ENCODE measurements at regions not wholly inside any gene's neighbourhood (a gene's known extent, or its start where the extent isn't known, plus 50 kb on each side); places are given as distances from the start of the nearest gene placed in this dataset.

DNA sequence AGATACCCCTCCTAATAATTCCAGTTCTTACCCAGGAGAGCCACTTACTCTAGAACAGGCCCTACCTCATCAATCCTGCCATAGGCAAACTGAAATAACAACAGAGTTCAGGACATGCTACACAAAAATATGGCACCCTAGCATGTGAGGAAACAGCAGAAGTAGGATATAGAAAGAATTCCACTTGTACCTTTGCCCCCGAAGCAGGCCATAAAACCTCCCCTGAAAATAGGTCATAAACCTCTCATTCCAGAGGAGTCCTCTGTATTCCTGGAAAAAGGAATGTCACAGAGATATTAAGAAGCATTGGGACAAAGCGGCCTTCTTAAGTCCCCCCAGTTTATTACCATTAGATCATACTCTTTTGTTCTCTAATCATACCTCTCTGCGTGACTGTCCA lies 504.3 kb upstream of the MARCKS start:
- Histone ChIP-seq H3K4me1 (peaks cover 25% of the 10 kb centered on the region), H3K9me3 (replicated peaks) (no peaks in the 10 kb centered on the region), H3K36me3 (no peaks in the 10 kb centered on the region), H3K4me3 (no peak overlapping the region), H3K27ac (replicated peaks) (no peak overlapping the region), H3K27me3 (ENCODE audit: low read depth) (no peaks in the 10 kb centered on the region)
- intact Hi-C loops (cut with micrococcal nuclease) = no loop called here
- DNase-seq = no peak
- TF ChIP-seq, protein P1, sequence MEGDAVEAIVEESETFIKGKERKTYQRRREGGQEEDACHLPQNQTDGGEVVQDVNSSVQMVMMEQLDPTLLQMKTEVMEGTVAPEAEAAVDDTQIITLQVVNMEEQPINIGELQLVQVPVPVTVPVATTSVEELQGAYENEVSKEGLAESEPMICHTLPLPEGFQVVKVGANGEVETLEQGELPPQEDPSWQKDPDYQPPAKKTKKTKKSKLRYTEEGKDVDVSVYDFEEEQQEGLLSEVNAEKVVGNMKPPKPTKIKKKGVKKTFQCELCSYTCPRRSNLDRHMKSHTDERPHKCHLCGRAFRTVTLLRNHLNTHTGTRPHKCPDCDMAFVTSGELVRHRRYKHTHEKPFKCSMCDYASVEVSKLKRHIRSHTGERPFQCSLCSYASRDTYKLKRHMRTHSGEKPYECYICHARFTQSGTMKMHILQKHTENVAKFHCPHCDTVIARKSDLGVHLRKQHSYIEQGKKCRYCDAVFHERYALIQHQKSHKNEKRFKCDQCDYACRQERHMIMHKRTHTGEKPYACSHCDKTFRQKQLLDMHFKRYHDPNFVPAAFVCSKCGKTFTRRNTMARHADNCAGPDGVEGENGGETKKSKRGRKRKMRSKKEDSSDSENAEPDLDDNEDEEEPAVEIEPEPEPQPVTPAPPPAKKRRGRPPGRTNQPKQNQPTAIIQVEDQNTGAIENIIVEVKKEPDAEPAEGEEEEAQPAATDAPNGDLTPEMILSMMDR (IDR thresholded peaks at IDR 0.05; ENCODE audit: borderline replicate concordance) = no peak

DNA sequence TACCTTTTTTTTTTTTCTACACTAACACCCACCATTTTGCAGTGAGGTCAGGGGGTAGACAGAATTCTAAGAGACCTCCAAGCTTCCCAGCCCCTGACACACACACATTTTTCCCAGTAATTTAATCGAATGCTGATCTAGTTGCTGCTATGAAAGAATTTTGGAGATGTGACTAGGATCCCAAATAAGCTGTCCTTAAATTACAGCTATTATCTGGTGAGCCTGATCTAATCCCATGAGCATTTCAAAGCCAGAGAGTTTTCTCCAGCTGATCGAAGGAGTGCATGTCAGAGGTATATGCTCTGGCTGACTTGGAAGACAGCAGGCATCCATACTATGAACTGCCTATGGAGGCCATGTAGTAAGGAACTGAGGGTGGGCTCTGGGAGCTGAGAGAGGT lies 503.8 kb upstream of the MARCKS start:
- Histone ChIP-seq H3K9me3 (replicated peaks) (no peaks in the 10 kb centered on the region), H3K27ac (replicated peaks) (no peak overlapping the region), H3K4me3 (no peak overlapping the region), H3K36me3 (no peaks in the 10 kb centered on the region), H3K27me3 (ENCODE audit: low read depth) (no peaks in the 10 kb centered on the region), H3K4me1 (peaks cover 25% of the 10 kb centered on the region)
- no peak for DNase-seq
- TF ChIP-seq, protein P1 (IDR thresholded peaks at IDR 0.05; ENCODE audit: borderline replicate concordance) = no peak
- intact Hi-C loops (cut with micrococcal nuclease) = no loop called here

DNA sequence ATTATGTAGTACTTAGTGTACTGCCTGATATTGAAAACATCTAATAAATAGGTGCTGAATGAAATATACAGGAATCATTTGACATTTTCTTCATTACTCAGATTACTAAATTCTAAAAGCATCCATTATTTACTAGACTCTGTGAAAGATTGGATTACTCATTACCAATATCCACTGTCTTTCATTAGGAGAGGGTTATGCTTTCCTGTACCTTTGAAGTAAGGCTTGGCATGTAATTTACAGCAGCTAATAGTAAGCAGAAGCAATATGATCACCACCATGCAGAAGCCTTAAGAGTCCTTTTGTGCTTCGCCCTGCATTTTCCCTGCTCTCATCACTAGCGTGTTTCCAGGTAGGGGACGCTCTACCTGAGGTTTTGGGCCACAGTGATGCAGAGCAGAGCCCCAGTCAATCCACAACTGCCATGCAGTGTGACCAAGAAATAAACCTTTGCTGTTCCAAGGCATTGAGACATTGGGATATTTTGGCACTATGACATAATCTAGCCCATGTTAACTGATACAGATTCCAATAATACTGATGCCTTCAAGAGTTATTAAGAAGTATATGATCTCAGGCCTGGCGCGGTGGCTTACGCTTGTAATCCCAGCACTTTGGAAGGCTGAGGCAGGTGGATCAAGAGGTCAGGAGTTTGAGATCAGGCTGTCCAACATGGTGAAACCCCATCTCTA lies 502.8 kb upstream of the MARCKS start:
- DNase-seq = no peak
- TF ChIP-seq, protein P1 (IDR thresholded peaks at IDR 0.05; ENCODE audit: borderline replicate concordance) = no peak
- intact Hi-C loops (cut with micrococcal nuclease) = no loop called here
- no peak overlapping the region for H3K27ac ChIP-seq (replicated peaks)
- H3K27me3 ChIP-seq (ENCODE audit: low read depth) = no peaks in the 10 kb centered on the region
- peaks cover 26% of the 10 kb centered on the region for H3K4me1 ChIP-seq
- no peaks in the 10 kb centered on the region for H3K36me3 ChIP-seq
- no peaks in the 10 kb centered on the region for H3K9me3 ChIP-seq (replicated peaks)
- H3K4me3 ChIP-seq = no peak overlapping the region

DNA sequence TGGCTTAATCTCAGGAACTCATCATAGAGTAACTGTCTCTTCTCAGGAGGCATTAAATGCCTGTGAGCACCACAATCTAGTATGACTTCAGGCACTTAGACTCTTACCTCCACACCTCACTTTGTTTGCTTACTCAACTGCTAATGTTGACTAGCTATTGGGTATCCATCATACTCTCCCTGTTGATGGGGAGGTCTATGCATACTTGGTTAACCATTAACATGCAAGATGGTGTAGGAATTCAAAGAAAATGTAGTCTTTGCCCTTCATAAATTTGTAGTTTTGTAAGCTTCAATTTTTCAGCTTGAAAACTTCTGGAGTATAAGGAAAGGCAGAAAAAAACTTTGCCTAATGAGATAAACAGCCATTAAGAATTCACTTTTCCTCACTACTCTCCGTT lies 501.0 kb upstream of the MARCKS start:
- Histone ChIP-seq H3K36me3 (no peaks in the 10 kb centered on the region), H3K27me3 (ENCODE audit: low read depth) (no peaks in the 10 kb centered on the region), H3K4me3 (no peak overlapping the region), H3K4me1 (peaks cover 26% of the 10 kb centered on the region), H3K9me3 (replicated peaks) (no peaks in the 10 kb centered on the region), H3K27ac (replicated peaks) (no peak overlapping the region)
- no peak for DNase-seq
- TF ChIP-seq, protein P1 (IDR thresholded peaks at IDR 0.05; ENCODE audit: borderline replicate concordance) = no peak
- intact Hi-C loops (cut with micrococcal nuclease) = no loop called here

DNA sequence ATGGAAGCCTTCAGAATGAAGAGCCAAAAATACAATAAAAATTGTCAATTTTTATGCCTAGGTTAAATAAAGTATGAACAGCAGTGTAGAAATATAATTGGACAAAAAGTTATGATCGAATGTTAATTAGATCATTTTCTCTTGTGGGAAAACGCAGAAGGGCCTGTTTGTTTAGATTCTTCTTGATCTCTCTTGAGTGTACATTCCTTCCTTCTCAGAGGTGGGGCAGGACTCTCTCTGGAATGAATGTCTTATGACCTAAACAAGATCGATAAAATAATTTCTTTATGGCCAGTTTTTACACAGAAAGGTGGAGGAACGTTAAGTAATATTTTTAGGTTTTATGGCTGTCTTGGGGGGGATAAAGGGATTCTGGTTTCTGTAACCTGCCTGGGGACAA lies 500.1 kb upstream of the MARCKS start:
- peaks cover 17% of the 10 kb centered on the region for H3K4me1 ChIP-seq
- H3K27ac ChIP-seq (replicated peaks) = no peak overlapping the region
- no peaks in the 10 kb centered on the region for H3K9me3 ChIP-seq (replicated peaks)
- H3K4me3 ChIP-seq = no peak overlapping the region
- intact Hi-C loops (cut with micrococcal nuclease) = no loop called here
- DNase-seq = no peak
- TF ChIP-seq, protein P1 (IDR thresholded peaks at IDR 0.05; ENCODE audit: borderline replicate concordance) = no peak
- H3K36me3 ChIP-seq = no peaks in the 10 kb centered on the region
- no peaks in the 10 kb centered on the region for H3K27me3 ChIP-seq (ENCODE audit: low read depth)

Measured in left ventricle myocardium inferior (tissue), 1 donor.